OCI-LY1 (cell line): ENCODE measurements at regions not wholly inside any gene's neighbourhood (a gene's known extent, or its start where the extent isn't known, plus 50 kb on each side); places are given as distances from the start of the nearest gene placed in this dataset.

Experiments used
- H2AFZ ChIP-seq: fragments of 200-600 bp; sonication (generic), shearing (Covaris generic); 2 replicates; pipeline ENCODE4 v1.6.0; 2014; ENCODE audit warnings: antibody characterized with exemption, mild to moderate bottlenecking, low read length
- H3F3A ChIP-seq: fragments of 200-600 bp; sonication (generic), shearing (Covaris generic); 2 replicates; pipeline ENCODE4 v1.6.0; 2014; ENCODE audit warnings: mild to moderate bottlenecking, antibody characterized with exemption, low read length, moderate library complexity; ENCODE audit not compliant: insufficient read depth
- H3K27ac ChIP-seq: fragments of 200-600 bp; sonication (generic); 2 replicates; pipeline ENCODE4 v1.5.1; 2014; ENCODE audit warnings: low read length, mixed run types, mild to moderate bottlenecking, low read depth; ENCODE audit not compliant: poor library complexity, severe bottlenecking
- H3K27me3 ChIP-seq: fragments of 200-600 bp; sonication (generic); 2 replicates; pipeline ENCODE4 v1.6.0; 2014; ENCODE audit warnings: antibody characterized with exemption, mild to moderate bottlenecking, low read length, moderate library complexity; ENCODE audit not compliant: insufficient read depth
- H3K36me3 ChIP-seq: fragments of 200-600 bp; sonication (generic); 2 replicates; pipeline ENCODE4 v1.6.1; 2014; ENCODE audit warnings: mild to moderate bottlenecking, antibody characterized with exemption, low read length, moderate library complexity, mixed read lengths; ENCODE audit not compliant: insufficient read depth
- H3K4me1 ChIP-seq: fragments of 200-600 bp; sonication (generic); 2 replicates; pipeline ENCODE4 v1.5.1; 2014; ENCODE audit warnings: mild to moderate bottlenecking, low read length, moderate library complexity; ENCODE audit not compliant: insufficient read depth, severe bottlenecking
- H3K4me2 ChIP-seq: fragments of 200-600 bp; sonication (generic), shearing (Covaris generic); 2 replicates; pipeline ENCODE4 v1.6.1; 2014; ENCODE audit warnings: low read length
- H3K4me3 ChIP-seq: fragments of 200-600 bp; sonication (generic); 2 replicates; pipeline ENCODE4 v1.5.1; 2014; ENCODE audit warnings: low read length, low read depth, mild to moderate bottlenecking, mixed read lengths; ENCODE audit not compliant: poor library complexity, severe bottlenecking
- H3K79me2 ChIP-seq: fragments of 200-600 bp; shearing (Covaris generic); 2 replicates; pipeline ENCODE4 v1.6.1; 2016; ENCODE audit warnings: mixed run types, low read length, mixed read lengths; ENCODE audit not compliant: insufficient read depth
- H3K9ac ChIP-seq: fragments of 200-600 bp; sonication (generic), shearing (Covaris generic); 2 replicates; pipeline ENCODE4 v1.6.1; 2014; ENCODE audit warnings: mild to moderate bottlenecking, low read length, mixed read lengths
- H3K9me2 ChIP-seq: fragments of 200-600 bp; sonication (generic), shearing (Covaris generic); 2 replicates; pipeline ENCODE4 v1.6.1; 2014; ENCODE audit warnings: low read depth, mild to moderate bottlenecking, low read length, mixed read lengths
- H3K9me3 ChIP-seq: fragments of 200-600 bp; shearing (Covaris generic); 2 replicates; pipeline ENCODE4 v1.6.1; 2014; ENCODE audit warnings: low read length, mixed read lengths
- H4K20me1 ChIP-seq: fragments of 200-600 bp; sonication (generic), shearing (Covaris generic); 2 replicates; pipeline ENCODE4 v1.6.0; 2016; ENCODE audit warnings: mild to moderate bottlenecking, low read length; ENCODE audit not compliant: insufficient read depth
- EZH2 ChIP-seq: fragments of 200-600 bp; sonication (generic), shearing (Covaris generic); IDR thresholded peaks from 2 replicates; pipeline ENCODE4 v1.8.0; 2017; ENCODE audit warnings: borderline replicate concordance, mixed run types, mild to moderate bottlenecking, antibody characterized with exemption, low read length, moderate library complexity, mixed read lengths
- TF ChIP-seq, protein P1 (sequence below): fragments of 200-600 bp; sonication (generic), shearing (Covaris generic); IDR thresholded peaks from 2 replicates; pipeline ENCODE4 v1.5.1; 2017; ENCODE audit warnings: mild to moderate bottlenecking, antibody characterized with exemption, low read length, moderate library complexity, mixed read lengths

DNA sequence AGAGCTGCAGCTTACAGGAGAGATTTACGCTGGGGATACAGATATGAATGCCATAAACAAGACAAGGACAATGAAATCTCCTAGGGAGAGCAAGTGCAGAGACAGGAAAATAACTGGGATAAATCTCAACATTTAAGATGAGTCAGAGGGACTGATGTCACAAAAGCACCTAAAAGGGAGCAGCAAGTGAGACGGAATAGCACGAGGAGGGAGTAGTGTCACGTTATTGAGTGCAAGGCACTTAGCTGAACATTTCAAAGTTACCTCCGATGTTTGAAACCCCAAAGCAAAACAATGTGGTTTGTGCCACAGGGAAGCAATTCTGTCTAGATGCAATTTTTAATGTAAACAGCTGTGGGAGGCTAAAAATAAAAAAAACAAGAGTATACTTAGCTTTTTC lies 1131.7 kb upstream of the EYS start:
- Histone ChIP-seq H4K20me1 (no peaks in the 10 kb centered on the region), H3K36me3 (no peaks in the 10 kb centered on the region), H3K4me2 (no peak overlapping the region), H2AFZ (no peak overlapping the region), H3K4me1 (no peaks in the 10 kb centered on the region), H3K9me3 (no peaks in the 10 kb centered on the region), H3F3A (no peaks in the 10 kb centered on the region), H3K9me2 (no peaks in the 10 kb centered on the region), H3K79me2 (no peaks in the 10 kb centered on the region), H3K27ac (no peak overlapping the region), H3K9ac (no peak overlapping the region), H3K27me3 (no peaks in the 10 kb centered on the region), H3K4me3 (no peak overlapping the region)
- no peak for TF ChIP-seq EZH2
- TF ChIP-seq, protein P1, sequence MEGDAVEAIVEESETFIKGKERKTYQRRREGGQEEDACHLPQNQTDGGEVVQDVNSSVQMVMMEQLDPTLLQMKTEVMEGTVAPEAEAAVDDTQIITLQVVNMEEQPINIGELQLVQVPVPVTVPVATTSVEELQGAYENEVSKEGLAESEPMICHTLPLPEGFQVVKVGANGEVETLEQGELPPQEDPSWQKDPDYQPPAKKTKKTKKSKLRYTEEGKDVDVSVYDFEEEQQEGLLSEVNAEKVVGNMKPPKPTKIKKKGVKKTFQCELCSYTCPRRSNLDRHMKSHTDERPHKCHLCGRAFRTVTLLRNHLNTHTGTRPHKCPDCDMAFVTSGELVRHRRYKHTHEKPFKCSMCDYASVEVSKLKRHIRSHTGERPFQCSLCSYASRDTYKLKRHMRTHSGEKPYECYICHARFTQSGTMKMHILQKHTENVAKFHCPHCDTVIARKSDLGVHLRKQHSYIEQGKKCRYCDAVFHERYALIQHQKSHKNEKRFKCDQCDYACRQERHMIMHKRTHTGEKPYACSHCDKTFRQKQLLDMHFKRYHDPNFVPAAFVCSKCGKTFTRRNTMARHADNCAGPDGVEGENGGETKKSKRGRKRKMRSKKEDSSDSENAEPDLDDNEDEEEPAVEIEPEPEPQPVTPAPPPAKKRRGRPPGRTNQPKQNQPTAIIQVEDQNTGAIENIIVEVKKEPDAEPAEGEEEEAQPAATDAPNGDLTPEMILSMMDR, result no peak

DNA sequence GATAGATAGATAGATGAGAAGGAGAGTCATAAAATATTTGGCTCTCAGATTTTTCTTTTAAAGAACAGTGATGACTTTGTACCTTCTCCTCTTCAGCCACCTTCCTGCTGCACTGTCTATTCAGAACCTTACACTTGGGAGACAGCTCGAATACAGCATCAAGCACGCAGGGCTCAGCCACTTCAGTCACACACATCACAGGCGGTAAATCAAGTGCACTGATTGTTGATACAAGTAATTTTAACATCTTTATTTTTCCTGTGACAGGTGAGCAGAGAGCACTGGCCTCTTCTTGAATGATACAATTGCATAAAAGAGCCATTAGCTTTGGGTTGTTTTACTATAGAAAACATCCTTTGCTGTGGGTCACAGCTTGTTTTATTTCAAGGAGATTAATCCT lies 1118.5 kb upstream of the EYS start:
- no peaks in the 10 kb centered on the region for H3K79me2 ChIP-seq
- H3F3A ChIP-seq, result no peaks in the 10 kb centered on the region
- H3K9me3 ChIP-seq, result no peaks in the 10 kb centered on the region
- no peak for TF ChIP-seq EZH2
- TF ChIP-seq, protein P1, result no peak
- H3K4me3 ChIP-seq, result no peak overlapping the region
- no peaks in the 10 kb centered on the region for H3K4me1 ChIP-seq
- H2AFZ ChIP-seq, result no peak overlapping the region
- H3K9ac ChIP-seq, result no peak overlapping the region
- no peaks in the 10 kb centered on the region for H4K20me1 ChIP-seq
- no peak overlapping the region for H3K4me2 ChIP-seq
- no peak overlapping the region for H3K27ac ChIP-seq
- H3K36me3 ChIP-seq, result no peaks in the 10 kb centered on the region
- H3K27me3 ChIP-seq, result no peaks in the 10 kb centered on the region
- H3K9me2 ChIP-seq, result no peaks in the 10 kb centered on the region

GRCh38 chr6:66814156-66814555 lies 1107.1 kb upstream of the EYS start:
- Histone ChIP-seq H3K4me1 (no peaks in the 10 kb centered on the region), H3K4me2 (no peak overlapping the region), H3K36me3 (no peaks in the 10 kb centered on the region), H3K4me3 (no peak overlapping the region), H3F3A (no peaks in the 10 kb centered on the region), H2AFZ (no peak overlapping the region), H3K9ac (no peak overlapping the region), H3K79me2 (no peaks in the 10 kb centered on the region), H3K27me3 (no peaks in the 10 kb centered on the region), H3K9me2 (no peaks in the 10 kb centered on the region), H3K9me3 (no peaks in the 10 kb centered on the region), H4K20me1 (no peaks in the 10 kb centered on the region), H3K27ac (no peak overlapping the region)
- TF ChIP-seq, protein P1, result no peak
- no peak for TF ChIP-seq EZH2
